Activated T-cell treated with anti-CD3 and anti-CD28 coated beads for 48 hours (primary cell): ENCODE measurements at regions not wholly inside any gene's neighbourhood (a gene's known extent, or its start where the extent isn't known, plus 50 kb on each side); places are given as distances from the start of the nearest gene placed in this dataset.

Experiments used
- DNase-seq: peaks from one replicate; pipeline ENCODE4 v3.0.0-alpha.2; 2020; ENCODE audit warnings: low read depth

DNA sequence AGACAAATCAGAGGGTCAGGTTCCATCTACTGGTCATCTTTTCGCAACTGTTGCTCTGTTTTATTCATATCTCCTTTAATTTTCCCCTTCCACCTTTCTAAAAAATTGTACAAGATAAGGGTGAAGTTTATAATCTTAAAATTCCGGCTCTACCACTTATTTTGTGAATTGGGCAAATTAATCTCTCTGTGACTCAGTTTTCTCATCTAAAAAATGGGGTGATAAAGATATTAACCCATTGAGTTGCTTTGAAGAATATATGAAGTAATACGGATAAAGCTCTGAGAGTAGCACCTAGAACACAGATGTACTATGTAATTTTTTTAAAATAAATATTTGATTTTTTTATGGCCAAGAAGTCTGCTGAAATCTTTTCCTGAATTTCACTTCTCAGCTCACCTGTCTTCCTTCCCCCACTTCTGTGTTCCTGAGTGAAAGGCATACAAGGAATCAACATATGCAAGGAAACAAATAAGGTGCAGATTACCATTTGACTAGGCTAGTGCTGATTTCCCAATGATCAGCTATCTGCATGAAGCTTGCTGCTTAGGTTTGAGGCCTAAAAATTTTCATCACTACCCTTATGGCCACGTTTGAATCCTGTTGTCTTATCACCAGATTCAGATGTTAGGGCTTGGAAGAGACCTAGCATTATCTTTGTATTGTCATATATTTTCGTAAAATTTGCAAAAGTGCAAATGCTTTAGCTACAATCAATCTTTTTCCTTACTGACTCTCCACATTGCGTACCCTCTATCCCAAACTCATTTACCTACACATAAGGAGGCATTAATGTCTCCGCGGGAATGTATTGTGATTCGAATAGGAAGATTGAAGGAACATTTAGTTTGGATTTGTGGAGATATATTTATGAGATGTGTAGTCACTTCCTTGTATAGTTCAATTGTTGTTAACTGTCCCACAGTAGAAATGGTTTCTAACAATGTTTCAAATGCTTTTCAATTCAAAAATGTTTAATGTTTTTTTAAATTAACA, 718.3 kb upstream of the PTBP2 start:
- DNase-seq = no peak

DNA sequence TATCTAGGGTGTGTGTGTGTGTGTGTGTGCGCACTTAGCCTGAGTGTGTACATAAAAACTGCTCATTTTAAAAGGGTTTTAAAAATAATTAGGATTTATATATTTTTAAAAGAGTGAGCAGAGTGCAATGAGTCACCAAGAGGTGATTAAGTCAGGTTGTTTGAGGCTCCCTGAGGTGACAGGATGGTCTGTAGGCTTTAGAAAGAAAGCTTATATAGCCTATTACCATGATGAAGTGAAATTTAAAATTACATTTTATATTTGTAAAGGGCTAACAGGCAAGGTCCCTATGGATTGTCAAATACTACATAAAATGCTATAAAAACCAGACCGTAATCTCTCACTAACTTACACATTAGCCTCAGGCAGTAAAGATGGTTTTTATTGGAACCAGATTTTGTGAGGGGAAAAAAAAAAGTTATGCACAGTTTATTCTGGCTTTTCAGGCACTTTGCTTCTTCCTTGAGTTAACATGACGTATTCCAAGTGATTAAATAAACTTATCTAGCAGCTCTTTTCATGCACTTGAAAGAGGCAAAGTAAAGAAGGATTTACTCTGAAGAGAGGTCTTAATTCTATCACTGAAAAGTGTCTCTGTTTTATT, 711.7 kb upstream of the PTBP2 start:
- DNase-seq = no peak

DNA sequence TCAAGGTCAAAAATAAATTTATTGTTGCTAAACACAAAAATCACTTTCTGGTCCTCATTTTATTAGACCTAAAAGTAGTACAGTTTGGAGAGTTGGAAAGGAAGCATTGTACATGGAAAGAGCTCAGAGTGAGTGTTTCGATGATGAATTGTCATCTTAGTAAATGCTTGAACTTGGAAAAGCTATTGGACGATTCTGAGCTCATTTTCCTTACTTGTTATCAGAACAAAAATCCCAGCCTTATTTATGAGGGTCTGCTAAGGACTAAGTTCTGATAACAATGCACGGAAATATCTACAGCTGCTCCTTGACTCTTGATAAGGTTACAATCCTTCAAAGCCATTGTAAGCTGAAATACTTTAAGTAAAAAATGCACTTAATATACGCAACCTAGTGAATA, 710.0 kb upstream of the PTBP2 start:
- no peak for DNase-seq

DNA sequence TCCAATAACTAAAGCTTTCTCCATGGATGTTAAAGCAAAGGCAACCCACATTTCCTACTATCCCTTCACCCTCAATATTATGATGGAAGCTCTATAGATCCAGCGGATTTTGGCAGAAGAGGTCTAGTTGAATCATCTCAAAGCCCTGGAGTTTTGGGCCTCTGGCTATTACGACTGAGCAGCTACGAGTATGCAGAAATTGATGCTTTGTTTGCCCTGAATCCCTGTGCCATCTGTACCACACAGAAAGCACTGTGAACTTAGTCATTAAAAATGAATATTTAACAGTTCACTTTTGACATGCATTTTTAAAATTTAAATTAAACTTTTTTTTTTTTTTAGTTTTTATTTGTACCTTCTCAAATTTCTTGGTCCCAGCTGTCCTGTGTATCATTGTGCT, 705.4 kb upstream of the PTBP2 start:
- no peak for DNase-seq

DNA sequence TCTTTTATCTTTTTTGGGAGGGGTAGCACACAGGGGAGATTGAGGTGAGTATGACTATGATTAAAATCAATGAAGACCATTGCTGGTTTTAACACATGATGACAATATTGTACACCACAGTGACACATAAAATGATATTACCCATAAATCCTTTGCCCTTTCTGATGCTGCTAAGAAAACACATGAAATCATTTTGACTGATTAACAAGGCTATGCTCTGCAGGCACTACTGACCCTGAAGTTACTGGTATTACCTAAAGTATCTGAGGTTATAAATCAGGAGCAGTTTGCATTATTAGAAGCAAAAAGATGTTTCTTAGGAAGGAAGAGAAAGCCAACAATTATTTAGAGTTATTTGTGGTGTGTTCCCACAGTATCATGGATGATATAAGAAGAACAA, 701.2 kb upstream of the PTBP2 start:
- DNase-seq = no peak

DNA sequence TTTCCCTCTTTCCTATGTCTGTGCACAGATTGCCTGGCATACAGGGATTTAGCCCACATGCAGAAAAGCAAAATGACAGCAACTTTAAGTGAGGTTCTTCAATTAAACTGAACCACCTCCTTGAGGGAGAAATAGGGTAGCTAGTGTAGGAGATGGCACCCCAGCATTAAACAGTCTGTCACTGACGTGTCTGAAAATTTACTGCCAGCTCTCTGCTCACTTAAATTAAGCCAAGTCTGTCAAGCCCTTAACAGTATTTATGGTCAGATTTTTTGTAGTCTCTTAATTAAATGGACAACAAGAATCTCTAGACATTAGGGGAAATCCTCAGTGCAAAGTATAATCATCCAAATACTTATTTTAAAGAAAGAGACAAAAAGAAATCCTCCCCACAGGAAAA, 696.5 kb upstream of the PTBP2 start:
- no peak for DNase-seq

DNA sequence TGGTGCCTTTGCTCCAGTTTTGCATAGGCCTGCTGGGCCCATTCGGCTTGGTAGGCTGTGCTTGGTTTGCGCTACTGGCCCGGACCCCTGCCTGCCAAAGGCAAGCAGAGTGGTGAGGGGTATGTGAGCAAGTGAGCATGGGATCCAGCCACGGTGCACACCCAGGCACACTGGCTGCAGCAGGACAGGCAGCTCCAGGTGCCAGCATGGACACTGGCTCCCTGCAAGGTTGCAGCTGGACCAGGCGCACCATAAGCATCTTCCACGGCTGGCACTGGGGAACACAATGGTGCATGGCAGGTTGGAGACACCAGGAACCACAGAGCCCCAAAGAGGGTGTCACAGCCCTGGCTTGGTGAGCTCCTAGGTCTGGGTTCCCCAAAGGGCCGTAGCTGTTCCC, 693.5 kb upstream of the PTBP2 start:
- no peak for DNase-seq

DNA sequence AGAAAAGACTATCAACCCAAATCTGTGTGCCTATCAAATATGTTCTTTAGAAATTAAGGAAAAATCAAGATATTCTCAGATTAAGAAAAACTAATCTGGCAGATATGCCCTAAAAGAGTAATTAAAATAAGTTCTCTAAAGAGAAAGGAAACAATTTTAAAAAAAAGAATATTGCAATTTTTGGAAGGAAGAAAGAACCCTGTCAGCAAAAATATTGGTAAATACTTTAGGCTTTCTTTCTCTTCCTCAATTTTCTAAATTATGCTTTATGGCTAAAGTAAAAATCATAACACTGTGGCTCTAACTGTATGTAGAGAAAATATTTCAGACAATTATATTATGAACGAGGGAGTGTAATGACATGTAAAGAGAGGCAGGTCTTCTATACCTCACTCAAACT, 691.3 kb upstream of the PTBP2 start:
- DNase-seq = no peak

DNA sequence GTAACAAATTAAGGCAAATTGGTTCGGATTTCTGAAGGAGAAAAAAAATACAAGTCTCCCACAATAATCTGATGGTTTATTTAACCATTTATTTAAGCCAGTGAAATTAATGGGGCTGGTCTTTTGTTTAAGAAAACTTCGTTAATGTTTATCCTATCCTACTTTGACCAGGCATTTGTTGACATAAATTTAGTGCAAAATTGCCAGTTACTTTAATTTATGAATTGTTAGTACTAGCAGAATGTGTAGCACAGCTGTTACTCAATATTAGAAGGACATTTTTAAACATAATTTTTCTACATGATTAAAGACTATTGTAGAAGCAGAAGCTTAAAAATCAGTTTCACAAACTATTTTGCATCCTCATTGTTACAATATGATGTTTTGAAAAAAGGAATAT, 687.6 kb upstream of the PTBP2 start:
- DNase-seq = no peak

DNA sequence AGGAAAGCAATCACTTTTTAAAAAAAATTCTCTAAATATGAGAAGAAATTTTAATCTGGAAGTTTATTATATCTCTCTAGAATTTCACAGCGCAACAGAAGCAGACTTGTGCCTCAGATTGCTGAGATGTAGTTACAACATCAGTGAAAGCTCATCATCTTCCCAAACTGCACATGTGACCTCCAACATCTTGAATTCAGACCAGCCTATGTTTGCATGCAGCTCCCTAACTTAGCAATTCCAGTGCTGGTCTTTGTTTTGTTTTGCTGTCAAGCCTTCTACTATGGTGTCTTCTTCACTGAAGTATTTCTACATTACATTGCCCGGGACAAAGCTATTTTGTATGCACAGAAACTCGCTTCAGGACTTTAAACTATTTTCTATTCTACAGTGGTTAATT, 684.8 kb upstream of the PTBP2 start:
- DNase-seq = no peak

DNA sequence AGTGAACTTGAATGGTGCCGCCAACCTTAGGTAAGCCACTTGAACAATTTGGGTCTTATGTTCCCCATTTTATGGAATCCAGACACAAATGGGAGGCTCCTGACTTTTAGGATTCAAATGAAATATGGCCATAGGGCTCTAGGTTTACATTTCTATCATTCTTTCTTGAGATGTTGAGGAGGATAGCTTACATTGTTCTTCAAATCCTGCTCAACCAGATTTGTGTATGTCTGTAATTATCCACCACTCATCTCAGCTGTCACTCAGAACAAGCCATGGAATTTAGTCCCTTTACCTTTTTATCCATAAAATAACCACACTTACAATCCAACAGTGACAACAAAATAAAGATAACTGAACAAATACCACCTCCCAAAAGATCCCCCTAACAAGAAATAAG, 682.9 kb upstream of the PTBP2 start:
- DNase-seq = no peak

DNA sequence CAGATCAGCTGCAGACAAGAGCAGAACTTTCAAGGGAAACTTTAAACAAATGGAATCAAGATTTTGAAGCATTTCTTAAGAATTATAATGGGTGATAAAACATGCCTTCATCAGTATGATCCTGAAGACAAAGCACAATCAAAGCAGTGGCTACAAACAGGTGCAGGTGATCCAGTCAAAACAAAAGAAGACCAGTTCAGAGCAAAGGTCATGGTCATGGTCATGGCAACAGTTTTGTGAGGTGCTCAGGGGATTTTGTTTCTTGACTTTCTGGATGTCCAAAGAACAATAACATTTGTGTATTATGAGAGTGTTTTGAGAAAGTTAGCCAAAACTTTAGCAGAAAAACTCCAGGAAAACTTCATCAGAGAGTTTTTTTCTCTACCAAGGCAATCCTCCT, 681.7 kb upstream of the PTBP2 start:
- DNase-seq = no peak

DNA sequence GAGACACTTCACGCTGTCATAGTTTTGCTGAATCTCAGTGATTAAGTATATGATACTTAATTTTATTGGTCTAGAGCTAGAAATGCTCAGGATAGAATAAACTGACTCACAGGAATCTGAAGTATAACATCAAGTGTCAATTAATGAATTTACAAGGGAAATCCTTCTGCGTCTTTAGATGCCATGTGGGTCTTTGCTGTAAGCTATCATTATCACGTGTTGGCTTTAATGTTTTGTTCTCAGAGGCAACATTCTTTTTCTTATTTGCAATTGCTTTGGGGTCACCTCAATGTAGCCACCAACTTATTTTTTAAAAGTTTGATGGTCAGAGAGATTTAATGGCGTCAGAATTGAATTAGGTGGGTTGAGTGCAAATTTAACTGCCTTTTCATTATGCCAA, 680.1 kb upstream of the PTBP2 start:
- DNase-seq = no peak

DNA sequence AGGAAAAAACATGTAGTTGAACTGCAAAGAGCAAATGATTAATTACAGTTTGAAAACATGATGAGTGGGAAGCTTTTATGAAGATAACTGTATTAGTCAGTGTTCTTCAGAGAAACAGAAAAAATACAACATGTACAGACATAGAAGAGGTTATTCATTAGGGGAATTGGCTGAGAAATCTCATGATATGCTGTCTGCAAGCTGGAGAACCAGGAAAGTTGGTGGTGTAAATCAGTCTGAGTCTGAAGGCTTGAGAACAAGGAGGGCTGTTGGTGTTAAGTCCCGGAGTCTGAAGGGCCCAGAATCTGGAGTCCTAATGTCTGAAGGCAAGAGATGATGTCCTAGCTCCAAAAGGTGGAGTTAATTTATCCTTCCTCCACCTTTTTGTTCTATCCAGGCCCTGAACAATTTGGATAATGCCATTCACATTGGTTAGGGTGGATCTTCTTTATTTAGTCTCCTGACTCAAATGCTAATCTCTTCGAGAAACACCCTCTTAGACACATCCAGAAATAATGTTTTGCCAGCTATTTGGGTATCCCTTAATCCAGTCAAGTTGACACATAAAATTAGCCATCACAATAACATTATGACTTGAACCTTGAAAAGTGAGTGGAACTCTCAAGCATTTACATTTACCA, 672.9 kb upstream of the PTBP2 start:
- DNase-seq = no peak

DNA sequence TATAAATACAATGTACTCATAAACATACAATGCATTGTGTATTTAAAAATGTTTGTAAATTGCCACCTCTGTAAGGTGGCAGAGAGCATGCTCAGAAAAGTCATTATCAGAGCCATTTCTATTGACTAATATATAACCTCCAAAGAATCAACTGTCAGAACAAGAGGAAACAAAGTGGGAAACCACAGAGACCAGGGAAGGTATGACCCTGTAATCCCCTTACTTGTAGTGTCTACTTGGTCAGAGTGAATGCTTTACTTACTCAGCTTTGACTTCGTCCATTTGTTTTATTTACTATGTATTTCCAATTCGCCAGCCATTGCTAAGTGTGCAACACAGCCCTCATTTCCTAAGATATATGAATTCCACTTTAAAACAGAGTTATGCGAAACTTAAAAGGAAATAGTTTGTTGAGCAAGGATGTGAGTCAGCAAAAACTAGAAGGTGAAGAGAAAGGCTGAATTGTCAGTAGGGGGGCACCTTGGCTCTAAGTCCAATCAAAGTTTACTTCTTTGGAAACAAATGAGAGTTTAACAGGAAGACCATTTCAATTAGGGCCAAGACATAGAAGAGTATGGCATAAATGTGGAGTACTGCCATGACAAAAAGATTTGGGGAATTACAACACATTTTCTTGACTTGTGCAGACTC, 671.7 kb upstream of the PTBP2 start:
- DNase-seq = no peak

DNA sequence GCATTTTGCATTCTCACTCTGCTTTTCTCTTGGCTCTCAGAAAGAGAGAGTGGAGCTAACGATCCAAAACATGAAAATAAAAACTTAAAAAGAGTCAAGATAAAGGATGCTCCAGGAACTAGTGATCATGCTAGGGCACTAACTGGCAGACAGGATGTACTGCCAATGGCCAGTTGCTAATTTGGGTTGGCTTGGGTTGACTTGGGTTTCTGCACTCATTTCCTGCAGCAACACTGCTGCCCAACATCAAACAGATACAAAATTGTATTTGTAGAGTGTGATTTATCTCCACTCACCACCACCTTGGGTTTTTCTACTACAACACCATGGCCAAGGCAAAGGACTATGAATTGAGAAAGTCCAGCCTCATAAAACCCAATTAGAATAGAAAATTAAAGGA, 662.3 kb upstream of the PTBP2 start:
- no peak for DNase-seq

DNA sequence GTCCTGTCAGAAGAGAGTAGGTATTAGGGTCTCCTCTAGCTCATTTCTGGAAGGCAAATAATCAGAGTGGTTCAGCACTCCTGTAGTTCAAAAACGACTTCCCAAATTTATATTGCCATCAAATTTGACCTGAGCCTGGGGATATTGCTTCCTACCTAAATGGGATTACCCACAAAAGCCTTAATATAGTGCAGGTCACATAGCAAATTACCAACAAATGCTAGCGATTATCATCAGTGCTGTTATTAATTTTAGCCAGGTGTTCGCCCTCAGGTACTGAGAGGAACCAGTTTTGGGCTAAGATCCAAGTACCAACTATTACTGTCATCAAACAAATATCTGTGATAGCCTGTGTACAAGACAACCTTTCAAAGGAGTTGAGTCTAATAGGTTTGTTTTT, 661.8 kb upstream of the PTBP2 start:
- DNase-seq = no peak

DNA sequence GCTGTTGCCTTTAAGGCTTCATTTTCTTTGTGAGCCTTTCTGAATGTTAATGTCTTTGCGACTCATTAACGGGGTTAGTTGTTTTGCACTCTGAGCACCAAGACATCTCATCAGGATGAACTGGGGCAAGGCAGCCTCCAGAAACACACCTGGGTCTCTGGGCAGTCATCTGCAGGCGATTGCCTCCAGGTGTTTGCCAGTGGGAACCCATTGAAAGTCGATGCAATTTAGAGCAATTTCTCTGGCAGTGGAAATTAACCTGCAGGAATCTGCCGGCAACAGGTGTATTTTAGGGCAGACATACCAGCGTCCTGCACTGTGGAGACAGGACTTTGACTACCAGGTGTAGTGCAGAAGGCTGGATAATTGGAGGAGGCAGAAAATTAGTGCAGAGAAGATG, 661.0 kb upstream of the PTBP2 start:
- DNase-seq = no peak

DNA sequence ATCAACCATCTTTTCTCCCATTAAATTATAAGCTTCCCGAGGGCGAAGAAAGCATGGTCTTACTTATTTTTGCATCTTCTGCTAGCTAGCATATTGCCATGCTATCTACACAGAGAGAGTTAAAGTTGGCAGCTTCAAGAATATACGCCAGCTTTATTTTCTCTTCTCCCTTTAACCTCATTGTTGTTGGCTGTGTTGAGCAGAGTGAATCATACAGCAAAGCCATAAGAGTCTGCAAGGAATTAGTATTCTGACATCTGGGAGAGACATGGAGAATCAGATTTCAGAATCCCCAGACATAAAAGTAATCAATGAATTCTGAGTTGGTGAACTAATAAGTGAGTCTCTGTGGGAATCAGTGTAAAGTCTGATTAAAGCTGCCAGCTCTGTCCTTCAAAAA, 649.6 kb upstream of the PTBP2 start:
- DNase-seq = no peak

DNA sequence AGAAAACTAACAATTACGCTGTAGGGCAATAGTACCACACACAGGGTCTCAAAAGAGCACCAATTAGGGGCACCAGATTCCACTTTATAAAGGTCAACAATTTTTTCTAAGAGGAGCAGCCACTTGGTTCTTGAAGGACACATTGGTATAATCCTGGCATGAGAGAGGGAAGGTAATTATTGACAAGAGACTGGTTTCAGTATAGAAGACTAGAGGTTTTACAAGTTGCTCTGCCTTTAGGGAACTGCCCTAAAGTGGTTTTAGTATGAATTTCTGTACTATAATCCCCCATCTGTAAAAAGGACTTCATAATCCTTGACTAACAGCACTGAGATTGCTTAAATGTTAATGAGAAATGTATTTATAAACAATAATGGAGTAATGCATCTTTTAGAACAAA, 648.5 kb upstream of the PTBP2 start:
- DNase-seq = no peak

DNA sequence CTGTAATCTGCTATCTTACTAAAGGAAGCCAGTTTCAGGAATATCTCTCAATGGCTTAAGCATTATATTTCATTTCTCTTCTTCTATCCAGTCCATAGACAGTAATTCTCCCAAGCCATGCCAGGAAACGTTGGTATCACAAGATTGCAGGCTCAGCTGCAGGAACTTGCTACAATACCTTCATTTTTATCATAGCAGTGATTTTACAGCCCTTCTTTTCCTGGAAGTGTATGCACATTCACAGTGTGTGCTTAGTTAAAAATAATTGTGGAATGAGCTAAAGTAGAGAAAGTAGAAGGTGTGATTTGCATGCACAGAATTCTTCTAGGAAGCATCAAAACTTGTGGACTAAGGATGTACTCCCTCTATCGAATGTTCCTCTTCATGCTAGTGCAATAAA, 647.2 kb upstream of the PTBP2 start:
- no peak for DNase-seq

DNA sequence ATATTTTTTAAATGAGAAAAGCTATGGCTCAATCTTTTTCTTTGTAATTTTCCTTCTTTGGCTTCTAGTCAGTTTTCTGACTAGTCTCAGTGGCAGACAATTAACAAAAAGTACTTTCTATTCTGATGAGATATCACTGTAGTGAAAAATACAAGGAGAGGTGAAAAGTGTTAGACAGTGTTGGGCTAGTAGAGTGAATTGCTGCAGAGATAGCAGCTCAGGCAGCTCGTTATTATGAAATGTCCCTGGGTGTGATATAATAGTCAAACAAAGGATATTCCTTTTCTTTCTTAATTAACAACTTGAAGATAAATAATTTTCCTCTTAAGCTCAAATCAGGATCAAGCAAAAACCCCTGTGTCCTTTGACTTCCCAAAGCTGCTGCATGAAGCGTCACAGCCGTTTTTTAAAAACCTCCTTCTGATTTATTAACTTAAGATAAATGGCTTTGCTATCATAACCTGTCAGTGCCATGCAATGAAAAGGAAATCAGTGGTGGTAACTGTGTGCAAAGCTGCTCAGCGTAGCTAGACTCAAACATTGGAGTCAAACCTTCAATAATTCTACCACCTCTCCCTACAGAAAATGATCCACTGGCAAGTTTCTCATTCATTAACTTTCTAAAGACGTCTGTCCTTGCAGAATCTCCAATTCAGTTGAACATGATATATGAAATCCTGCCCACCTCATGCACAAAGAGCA, 646.6 kb upstream of the PTBP2 start:
- no peak for DNase-seq
